ENCODE measurements at regions not wholly inside any gene's neighbourhood (a gene's known extent, or its start where the extent isn't known, plus 50 kb on each side); places are given as distances from the start of the nearest gene placed in this dataset.

DNA sequence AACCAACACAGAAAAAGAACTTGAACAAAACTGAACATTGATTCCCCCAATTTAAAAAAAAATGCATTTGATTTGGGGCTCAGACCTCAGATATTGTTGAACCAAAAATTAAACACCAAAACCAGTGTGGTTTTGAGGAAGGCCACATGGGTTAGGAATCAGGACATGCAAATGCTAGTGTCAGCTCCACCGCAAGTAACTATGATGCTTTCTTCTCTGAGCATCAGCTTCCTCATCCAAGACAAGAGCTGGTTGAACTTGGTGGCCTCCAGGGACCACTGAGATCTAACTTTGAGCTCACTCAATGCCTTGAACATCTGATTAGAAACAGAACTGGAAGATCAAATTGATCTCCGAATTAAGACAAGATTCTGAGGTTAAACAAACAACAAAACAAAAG is 142.9 kb upstream of the NWD2 start:
- no peak for DNase-seq

- no peak for DNase-seq
Observed at GRCh38 chr4:37109756-37110155, 134.8 kb upstream of the NWD2 start.

GRCh38 chr4:37124800-37125199 is 119.7 kb upstream of the NWD2 start:
- no peak for DNase-seq

GRCh38 chr4:37126051-37126450 is 118.5 kb upstream of the NWD2 start:
- no peak for DNase-seq

DNA sequence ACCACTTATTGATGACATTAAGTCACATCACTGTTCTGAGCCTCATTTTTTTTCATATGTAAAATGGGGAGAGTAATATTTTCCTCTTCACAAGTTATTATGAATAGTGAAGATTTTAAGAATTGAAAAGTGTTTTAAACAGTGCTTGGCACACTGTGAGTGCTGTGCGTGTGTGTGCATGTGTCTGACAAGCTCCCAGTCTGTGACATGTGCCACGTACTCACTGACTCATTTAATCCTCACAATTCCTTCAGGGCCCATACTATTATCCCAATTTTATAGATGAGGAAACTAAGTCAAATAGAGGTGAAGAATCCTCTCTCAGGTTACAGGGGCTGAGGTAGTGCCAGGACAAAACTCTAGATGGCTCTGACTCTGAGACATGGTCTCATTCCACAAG is 114.1 kb upstream of the NWD2 start:
- DNase-seq, result no peak

- DNase-seq, result no peak
Observed at GRCh38 chr4:37132351-37132974, 112.1 kb upstream of the NWD2 start.

DNA sequence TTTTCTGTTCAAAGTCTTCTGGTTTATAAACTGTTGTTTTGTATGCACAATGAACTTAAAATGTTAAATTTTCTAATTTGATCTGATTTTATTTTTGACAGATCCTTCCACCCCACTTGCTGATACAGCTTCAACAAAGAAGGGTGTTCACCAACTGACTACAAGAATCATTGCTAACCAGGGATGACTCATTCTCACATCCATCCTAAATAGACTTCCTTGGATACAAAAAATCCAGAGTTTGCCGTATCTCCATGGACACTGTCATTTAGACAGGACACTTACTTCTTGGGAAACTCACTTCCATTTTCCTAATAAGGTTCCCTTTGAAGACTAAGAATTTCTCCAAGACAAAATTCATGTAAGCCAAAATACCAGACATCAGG is 111.6 kb upstream of the NWD2 start:
- no peak for DNase-seq

DNA sequence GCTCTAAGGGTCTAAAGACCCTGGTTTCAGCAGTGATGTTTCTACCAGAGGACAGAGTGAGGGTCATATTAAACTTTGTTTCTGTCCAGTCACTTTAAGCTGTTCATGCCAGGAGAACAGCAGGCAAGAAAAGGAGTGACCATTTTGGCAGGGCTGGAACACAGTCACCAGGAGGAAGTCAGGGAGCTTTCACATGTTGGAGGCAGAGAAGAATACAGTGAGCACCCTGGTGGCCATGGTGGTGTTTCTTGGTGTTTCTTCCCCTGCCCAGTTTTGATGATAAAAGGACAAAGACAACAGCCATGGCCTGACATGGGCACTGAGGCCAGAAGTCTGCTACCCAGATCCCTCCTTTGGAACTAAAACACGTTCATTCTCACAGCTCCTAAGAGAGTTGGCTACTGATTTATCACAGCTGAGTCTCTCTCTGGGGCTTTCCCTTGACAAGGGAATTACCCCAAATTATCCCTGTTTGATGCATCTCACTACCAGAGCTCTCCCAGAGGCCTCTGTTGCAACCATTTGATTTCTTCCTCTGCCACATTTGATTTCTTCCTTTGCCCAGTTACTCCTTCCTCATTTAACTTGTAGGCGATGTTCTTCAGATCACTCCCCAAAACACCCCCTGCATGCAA is 106.4 kb upstream of the NWD2 start:
- no peak for DNase-seq

GRCh38 chr4:37138789-37139188 is 105.8 kb upstream of the NWD2 start:
- DNase-seq, result no peak

GRCh38 chr4:37139987-37140386 is 104.6 kb upstream of the NWD2 start:
- no peak for DNase-seq

DNA sequence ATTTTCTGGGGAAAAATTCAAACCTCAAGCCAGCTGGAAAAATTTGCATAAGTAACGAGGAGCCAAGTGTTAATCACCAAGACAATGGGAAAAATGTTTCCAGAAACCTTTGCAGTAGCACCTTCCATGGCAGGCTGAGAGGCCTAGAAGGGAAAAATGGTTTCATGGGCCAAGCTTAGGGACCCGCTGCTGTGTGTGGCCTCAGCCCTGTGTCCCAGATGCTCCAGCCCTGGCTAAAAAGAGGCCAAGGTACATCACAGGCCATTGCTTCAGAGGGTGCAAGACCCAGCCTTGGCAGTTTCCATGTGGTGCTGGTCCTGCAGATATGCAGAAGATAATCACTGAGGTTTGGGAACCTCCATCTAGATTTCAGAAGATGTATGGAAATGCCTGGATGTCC is 98.3 kb upstream of the NWD2 start:
- no peak for DNase-seq

- DNase-seq, result no peak
Observed at GRCh38 chr4:37157476-37158167, 86.9 kb upstream of the NWD2 start.

- no peak for DNase-seq
Observed at GRCh38 chr4:37160653-37161052, 83.9 kb upstream of the NWD2 start.

GRCh38 chr4:37165844-37166243 is 78.7 kb upstream of the NWD2 start:
- no peak for DNase-seq

GRCh38 chr4:37169956-37170355 is 74.6 kb upstream of the NWD2 start:
- no peak for DNase-seq

GRCh38 chr4:37188100-37188499 is 56.4 kb upstream of the NWD2 start:
- DNase-seq, result no peak

Data from fibroblast of skin of back (primary cell).